Heart left ventricle (tissue), 13 donors: ENCODE measurements at regions not wholly inside any gene's neighbourhood (a gene's known extent, or its start where the extent isn't known, plus 50 kb on each side); places are given as distances from the start of the nearest gene placed in this dataset.

ENCODE experiments used
- CTCF ChIP-seq, 12 donors: fragments of 200-600 bp; sonication (generic) in 4 of 12; IDR thresholded peaks; one replicate each; pipeline versions ENCODE4 v1.5.0 to v1.8.0; 2018 to 2022; ENCODE audit warnings: antibody characterized with exemption in 12 of 12, mild to moderate bottlenecking in 5 of 12
- POLR2A ChIP-seq, 2 donors: fragments of 450-650 bp; IDR thresholded peaks; one replicate each; pipeline ENCODE4 v1.6.1; 2017; ENCODE audit warnings: antibody characterized with exemption in 2 of 2, mild to moderate bottlenecking in 2 of 2, moderate library complexity in 2 of 2
- donor health status: ischemic (EF 13 %, LVEDD 7.1; RV severe dilation, severe dysfunction).
- donor health status: DM: no; HTN: yes; CAD: no.
- donor health status: DM: no; HTN: no; CAD: no.
- donor health status: ischemic (EF 25% LVEDD 6.9; RV normal size, moderate dysfunction).
- donor health status: ischemic (EF 25% LVEDD 5.7; RV mildly dilated, moderate dysfunction).
- donor health status: ischemic (EF 35%, LVEDD 5.7; RV mildly dilated, moderate dysfunction).
- donor health status: nonischemic (EF 11% LVEDD 7.7; RV severe dilation, severe dysfunction).
- donor health status: DM: yes; HTN: yes; CAD: no.
- donor health status: PGD.
- donor health status: ischemic (EF 29% LVEDD 5.4; RV normal size, mild dysfunction).
- donor health status: nonischemic (EF 23%, LVEDD 6.1; RV moderate dilation, normal function).

GRCh38 chr2:3138621-3139020 is 239.0 kb downstream of the EIPR1 start:
- TF ChIP-seq CTCF (IDR thresholded peaks at IDR 0.05) (no peak), POLR2A (IDR thresholded peaks at IDR 0.05) (no peak)
